GM18858 (cell line): ENCODE measurements at regions not wholly inside any gene's neighbourhood (a gene's known extent, or its start where the extent isn't known, plus 50 kb on each side); places are given as distances from the start of the nearest gene placed in this dataset.
A peak's percentile ranks its signal among the peaks of the same experiment; 100 is the strongest.
"Not testable (repeated sequence)": the region's sequence is repeated elsewhere in the genome, so short reads cannot be mapped to it uniquely, and the experiment has no call there.

Experiments
- ATAC-seq: cut with Tn5 transposase; IDR thresholded peaks from one replicate; pipeline ENCODE4 v1.9.1; 2021; ENCODE audit not compliant: unreplicated experiment

GRCh38 chr5:130845049-130845765 lies 319.8 kb downstream of the HINT1 start:
- ATAC-seq, result no peak

DNA sequence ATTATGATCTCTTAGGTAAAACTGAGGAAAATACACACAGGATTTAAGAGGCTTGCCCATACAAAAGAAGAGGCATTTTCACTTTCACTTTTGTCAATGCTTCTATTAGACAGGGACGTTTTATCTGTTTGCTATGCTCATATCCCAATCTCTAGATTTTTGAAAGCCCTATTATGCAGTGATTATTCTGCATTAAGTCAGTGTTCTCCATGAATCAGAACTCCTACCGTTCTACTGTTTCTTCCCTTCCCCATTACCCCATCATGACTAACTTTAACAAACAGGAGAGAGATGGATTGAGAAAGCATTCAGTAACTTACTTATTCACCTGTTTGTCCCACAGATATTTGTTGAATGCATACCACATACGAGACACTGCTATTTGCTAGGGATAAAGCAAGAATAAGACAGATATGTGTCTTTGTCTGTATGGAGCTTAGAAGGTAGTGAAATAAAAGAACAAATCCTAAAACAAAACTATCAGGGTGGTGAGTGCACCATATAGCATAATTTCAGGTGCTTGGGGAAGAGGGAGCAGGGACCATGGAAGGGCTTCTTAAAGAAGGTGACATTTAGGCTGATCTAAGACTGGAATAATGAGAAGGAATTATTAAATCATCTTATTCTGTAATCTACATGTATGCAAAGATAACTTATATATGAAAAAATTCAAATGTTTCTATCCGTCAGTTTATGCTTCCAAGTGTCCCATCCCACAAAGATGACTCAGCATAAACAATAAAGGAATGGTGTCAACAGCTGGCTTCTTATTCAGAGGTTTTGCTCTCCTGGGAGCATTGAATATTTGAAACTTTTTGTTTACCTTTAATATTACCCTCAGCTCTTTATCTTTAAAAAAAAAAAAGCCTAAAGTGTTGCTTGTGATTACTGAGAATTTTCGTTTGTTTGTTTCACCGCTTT lies 328.1 kb downstream of the HINT1 start:
- ATAC-seq, result peak; percentile 67

DNA sequence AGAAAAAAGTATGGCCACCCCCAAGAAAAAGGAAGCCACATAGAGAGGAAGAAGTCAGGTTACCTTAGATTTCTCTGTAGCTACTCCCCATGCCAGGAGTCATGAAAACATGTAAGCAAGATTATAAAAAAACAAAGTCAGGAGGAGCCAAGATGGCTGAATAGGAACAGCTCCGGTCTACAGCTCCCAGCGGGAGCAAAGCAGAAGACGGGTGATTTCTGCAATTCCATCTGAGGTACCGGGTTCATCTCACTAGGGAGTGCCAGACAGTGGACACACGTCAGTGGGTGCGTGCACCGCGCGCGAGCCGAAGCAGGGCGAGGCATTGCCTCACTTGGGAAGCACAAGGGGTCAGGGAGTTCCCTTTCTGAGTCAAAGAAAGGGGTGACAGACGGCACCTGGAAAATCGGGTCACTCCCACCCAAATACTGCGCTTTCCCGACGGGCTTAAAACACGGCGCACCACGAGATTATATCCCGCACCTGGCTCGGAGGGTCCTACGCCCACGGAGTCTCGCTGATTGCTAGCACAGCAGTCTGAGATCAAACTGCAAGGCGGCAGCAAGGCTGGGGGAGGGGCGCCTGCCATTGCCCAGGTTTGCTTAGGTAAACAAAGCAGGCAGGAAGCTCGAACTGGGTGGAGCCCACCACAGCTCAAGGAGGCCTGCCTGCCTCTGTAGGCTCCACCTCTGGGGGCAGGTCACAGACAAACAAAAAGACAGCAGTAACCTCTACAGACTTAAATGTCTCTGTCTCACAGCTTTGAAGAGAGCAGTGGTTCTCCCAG lies 347.3 kb downstream of the HINT1 start:
- not testable (repeated sequence) for ATAC-seq

DNA sequence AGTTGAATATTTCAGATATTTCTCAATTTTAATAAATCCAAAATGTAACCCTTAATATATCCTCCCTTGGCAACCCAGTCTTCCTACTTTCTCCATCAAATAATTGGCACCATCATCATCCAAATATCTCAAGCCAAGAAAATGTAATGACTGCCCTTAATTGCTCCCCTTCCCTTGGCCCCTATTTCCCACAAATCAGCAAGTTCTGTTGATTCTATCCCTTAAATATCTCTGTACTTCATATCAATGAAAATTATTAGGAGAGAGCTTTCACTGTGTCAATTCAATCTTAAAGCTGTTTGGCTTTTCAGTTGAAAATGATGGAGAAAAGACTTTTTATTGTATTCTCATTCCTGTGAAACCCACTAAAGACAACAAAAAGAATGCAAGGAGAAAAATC lies 349.8 kb downstream of the HINT1 start:
- no peak for ATAC-seq

DNA sequence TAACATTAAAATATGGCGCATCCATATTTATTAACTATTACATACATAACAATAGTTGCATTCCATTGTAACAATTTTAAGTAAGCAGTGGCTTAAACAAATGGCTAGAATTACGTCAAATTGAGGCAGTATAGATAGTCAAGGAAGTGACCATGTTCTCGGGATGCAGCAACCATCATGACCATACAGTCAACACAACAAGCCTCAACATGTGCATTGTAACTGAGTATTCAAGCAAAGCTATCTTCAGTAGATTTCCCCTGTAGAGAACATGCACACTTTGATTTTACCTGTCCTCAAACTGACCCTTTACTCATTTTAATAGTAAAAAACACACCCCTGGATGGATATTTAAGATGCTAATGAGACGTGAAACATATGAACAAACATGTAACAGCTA lies 356.4 kb downstream of the HINT1 start:
- no peak for ATAC-seq

DNA sequence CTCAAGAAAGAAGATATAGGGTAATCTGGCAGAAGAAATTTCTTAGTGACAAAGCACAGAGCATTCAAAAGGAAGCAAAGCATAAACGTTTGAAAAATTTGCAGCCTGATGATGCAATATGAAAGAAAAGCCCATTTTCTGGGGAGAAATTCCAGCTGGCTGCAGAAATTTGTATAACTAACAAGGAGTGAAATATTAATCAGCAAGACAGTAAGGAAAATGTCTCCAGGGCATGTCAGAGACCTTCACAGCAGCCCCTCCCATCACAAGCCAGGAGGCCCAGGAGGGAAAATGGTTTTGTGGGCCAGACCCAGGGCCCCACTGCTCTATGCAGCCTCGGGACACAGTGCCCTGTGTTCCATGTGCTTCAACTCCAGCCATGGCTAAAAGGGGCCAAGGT lies 359.4 kb downstream of the HINT1 start:
- no peak for ATAC-seq

GRCh38 chr5:130805036-130805435 lies 360.0 kb downstream of the HINT1 start:
- ATAC-seq, result no peak

DNA sequence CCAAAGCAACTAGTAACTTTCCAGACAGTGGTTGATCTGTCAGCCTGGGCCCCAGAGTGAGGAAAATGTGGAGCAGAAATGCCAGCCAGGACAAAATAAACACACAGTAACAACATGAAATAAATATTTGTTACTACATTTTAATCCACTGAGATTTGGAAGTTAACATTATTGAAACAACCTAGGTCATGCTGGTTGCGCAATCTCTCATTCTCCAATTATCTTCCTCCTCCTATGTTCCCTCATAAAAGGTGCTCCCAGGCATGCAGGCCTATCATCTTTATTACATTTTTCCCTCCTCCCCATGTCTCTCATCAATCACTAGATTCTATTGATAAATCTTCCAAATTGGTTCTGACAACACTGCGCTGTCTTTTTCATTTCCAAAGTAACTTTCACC lies 363.1 kb downstream of the HINT1 start:
- ATAC-seq, result no peak

DNA sequence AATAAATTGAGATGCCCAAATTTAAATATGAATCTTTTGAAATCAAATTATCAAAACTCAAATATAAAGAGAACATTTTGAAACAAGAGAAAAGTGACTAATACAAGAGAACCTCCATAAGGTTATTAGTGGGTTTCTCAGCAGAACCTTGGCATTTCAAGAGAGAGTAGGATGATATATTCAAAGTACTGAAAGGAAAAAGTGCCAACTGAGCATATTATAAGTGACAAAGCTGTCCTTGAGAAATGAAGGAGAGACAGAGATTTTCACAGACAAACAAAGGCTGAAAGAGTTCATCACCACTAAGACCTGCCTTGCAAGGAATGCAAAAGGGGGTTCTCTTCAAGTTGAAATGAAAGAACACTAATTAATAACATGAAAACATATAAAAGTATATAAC lies 366.0 kb downstream of the HINT1 start:
- no peak for ATAC-seq

- ATAC-seq, result no peak
These were observed 367.8 kb downstream of the HINT1 start for GRCh38 chr5:130797303-130797702.

- no peak for ATAC-seq
These were observed 368.2 kb downstream of the HINT1 start for GRCh38 chr5:130796902-130797301.

DNA sequence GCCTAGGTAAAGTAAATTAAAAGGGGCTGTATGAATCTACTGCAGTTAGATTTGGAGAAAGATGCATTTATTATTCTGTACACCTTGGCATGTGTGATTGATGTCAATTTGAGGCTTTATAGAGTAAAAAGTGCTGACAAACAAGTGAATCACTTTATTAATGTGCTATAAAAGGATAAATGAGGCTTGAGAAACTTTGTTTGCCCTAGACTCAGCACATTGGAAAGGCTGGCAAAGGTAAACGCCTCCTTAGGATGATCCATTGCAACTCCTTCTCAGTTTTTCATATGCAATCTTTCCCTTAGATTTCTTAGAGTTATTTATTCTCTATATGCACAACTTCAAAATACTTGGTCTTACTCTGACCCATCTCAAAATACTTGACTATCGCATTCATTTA lies 369.0 kb downstream of the HINT1 start:
- no peak for ATAC-seq

GRCh38 chr5:130795037-130795436 lies 370.0 kb downstream of the HINT1 start:
- ATAC-seq, result no peak

DNA sequence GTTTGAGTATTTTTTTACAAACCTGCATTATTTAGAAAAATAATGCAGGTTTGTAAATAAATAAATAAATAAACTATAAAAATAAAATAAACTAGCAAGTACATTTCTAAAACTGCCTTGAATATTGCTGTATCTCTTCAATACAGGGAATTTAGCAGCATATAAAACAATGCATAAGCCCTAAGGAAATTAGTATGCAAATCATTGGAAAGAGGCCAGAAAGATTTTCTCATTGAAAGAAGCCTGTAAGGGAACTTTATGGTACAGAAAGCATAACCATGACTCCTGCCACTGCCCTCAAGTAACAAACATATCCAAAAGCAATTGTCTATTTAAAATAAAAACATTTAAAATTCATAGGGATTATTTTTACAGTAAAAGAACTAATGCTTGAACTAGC lies 387.3 kb downstream of the HINT1 start:
- ATAC-seq, result no peak

DNA sequence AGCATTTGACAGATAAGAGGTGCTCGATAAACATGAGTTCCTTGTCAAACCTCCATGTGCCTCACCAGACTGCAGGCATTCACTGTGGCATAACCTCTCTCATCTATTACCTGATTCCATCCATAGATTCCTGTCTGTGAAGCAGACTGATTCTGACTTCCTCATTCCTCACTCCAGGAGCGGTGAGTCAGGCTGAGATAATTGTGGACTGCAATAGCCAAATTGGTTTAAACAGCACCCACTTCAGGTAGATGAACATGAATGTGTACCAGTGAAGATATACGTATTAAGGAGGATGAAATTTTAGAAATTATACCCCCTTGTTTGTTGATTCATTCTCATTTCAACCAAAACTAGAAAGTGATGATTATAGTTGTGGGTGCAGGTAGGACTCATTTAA lies 391.2 kb downstream of the HINT1 start:
- ATAC-seq, result no peak

DNA sequence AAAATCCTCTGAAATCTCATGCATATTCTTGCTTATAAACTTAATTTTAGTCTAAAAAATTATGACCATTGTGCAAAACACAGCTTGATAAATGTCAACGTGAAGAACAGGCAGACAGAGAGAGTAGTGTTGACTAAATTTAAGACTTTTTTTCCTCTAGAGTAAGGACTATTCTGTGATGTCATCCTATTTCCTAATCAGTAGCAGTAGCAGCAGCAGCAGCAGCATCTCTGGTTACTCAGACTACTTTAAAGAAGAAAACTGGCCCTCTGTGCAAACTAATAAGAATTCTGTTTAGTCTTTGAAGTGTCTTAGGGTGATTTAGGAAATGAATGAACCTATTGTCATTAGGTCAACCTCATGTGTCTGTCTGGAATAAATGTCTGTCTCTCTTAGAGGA lies 403.0 kb downstream of the HINT1 start:
- no peak for ATAC-seq

DNA sequence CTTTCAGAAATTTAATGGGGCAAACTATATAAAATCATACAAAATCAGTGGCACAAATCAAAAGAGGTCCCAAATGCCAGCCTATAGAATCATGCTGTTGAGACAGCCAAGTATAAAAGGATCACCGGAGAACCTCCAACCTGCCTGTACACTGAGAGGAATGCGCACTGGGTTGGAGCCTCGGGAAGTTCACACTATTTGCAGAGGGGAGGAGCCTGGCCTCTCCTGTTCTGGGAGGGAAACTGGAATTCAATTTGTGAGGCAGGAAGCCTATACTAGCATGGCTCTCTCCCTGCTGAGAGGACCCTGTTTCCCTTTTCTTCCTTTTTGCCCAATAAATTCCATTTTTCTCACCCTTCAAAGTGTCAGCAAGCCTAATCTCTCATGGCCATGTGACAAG lies 406.0 kb downstream of the HINT1 start:
- ATAC-seq, result no peak

- no peak for ATAC-seq
These were observed 417.5 kb downstream of the HINT1 start for GRCh38 chr5:130747556-130747955.

DNA sequence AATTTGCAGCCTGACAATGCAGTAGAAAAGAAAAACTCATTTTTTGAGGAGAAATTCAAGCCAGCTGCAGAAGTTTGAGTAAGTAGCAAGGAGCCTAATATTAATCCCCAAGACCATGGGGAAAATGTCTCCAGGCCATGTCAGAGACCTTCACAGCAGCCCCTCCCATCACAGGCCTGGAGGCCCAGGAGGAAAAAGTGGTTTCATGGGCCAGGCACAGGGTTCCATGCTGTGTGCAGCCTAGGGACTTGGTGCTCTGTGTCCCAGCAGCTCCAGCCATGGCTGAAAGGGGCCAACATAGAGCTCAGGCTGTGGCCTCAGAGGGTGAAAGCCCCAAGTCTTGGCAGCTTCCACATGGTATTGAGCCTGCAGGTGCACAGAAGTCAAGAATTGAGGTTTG lies 418.4 kb downstream of the HINT1 start:
- not testable (repeated sequence) for ATAC-seq

- no peak for ATAC-seq
These were observed 422.0 kb downstream of the HINT1 start for GRCh38 chr5:130743092-130743491.

GRCh38 chr5:130740047-130740569 lies 424.9 kb downstream of the HINT1 start:
- no peak for ATAC-seq
